Karpas-422 (cell line): ENCODE measurements at regions not wholly inside any gene's neighbourhood (a gene's known extent, or its start where the extent isn't known, plus 50 kb on each side); places are given as distances from the start of the nearest gene placed in this dataset.

Source experiments
- DNase-seq: peaks from one replicate; pipeline ENCODE4 v3.0.0-alpha.2; 2015
- H2AFZ ChIP-seq: fragments of 200-600 bp; sonication (generic); 2 replicates; pipeline ENCODE4 v1.6.1; 2014; ENCODE audit warnings: antibody characterized with exemption, low read length, mixed read lengths
- H3K27ac ChIP-seq: fragments of 200-600 bp; sonication (generic); 2 replicates; pipeline ENCODE4 v1.5.1; 2014; ENCODE audit warnings: mild to moderate bottlenecking, low read length, moderate library complexity
- H3K27me3 ChIP-seq: fragments of 200-600 bp; sonication (generic); 2 replicates; pipeline ENCODE4 v1.6.1; 2014; ENCODE audit warnings: low read length, mixed read lengths
- H3K36me3 ChIP-seq: fragments of 200-600 bp; sonication (generic); 2 replicates; pipeline ENCODE4 v1.6.1; 2014; ENCODE audit warnings: low read length, mixed read lengths; ENCODE audit not compliant: insufficient read depth
- H3K4me1 ChIP-seq: fragments of 200-600 bp; sonication (generic); 2 replicates; pipeline ENCODE4 v1.6.1; 2014; ENCODE audit warnings: mild to moderate bottlenecking, low read length, mixed read lengths
- H3K4me2 ChIP-seq: fragments of 200-600 bp; sonication (generic); 2 replicates; pipeline ENCODE4 v1.6.1; 2014; ENCODE audit warnings: low read length, low read depth, mild to moderate bottlenecking; ENCODE audit not compliant: poor library complexity, severe bottlenecking
- H3K4me3 ChIP-seq: fragments of 200-600 bp; sonication (generic); 2 replicates; pipeline ENCODE4 v1.5.1; 2014; ENCODE audit warnings: mild to moderate bottlenecking, antibody characterized with exemption, low read length, mixed read lengths
- H3K79me2 ChIP-seq: fragments of 200-600 bp; sonication (generic); 2 replicates; pipeline ENCODE4 v1.6.1; 2014; ENCODE audit warnings: mild to moderate bottlenecking, low read length, mixed read lengths
- H3K9ac ChIP-seq: fragments of 200-600 bp; sonication (generic); 2 replicates; pipeline ENCODE4 v1.6.0; 2014; ENCODE audit warnings: low read length
- H3K9me2 ChIP-seq: fragments of 200-600 bp; sonication (generic), shearing (Covaris generic); replicated peaks from 2 replicates; pipeline ENCODE4 v1.6.0; 2014; ENCODE audit warnings: mild to moderate bottlenecking, low read length, moderate library complexity; ENCODE audit not compliant: insufficient read depth
- H3K9me3 ChIP-seq: fragments of 300-700, 200-600 bp; sonication (generic); 2 replicates; pipeline ENCODE4 v1.6.1; 2014; ENCODE audit warnings: low read length, mixed read lengths
- H4K20me1 ChIP-seq: fragments of 200-600 bp; sonication (generic); 2 replicates; pipeline ENCODE4 v1.6.1; 2014; ENCODE audit warnings: mild to moderate bottlenecking, antibody characterized with exemption, low read length, low read depth; ENCODE audit not compliant: insufficient read depth

DNA sequence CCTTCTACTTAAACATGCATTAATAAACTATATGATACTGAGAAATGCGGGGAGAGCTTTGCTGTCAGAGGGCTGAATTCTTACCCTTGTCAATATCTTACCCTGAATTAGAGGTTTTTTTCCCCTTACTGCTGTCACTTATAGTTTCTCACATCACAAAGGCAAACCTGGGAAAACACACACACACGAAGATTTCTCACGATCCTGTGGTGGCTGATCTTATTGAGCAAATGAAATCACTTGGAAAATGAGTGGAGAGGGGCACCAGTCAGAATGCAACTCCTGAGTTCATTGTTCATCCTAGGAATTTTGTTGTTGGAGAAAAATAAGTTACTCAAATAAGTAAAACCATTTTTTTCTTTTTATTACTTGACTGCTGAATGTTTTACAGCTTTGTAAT lies 673.6 kb downstream of the EDEM1 start:
- Histone ChIP-seq H3K27ac (no peak overlapping the region), H3K36me3 (no peaks in the 10 kb centered on the region), H3K4me3 (no peak overlapping the region), H3K27me3 (no peaks in the 10 kb centered on the region), H3K4me2 (no peak overlapping the region), H3K4me1 (no peaks in the 10 kb centered on the region), H3K9me2 (no peaks in the 10 kb centered on the region), H3K9me3 (no peaks in the 10 kb centered on the region), H3K79me2 (no peaks in the 10 kb centered on the region), H3K9ac (no peak overlapping the region), H4K20me1 (no peaks in the 10 kb centered on the region), H2AFZ (no peak overlapping the region)
- DNase-seq, result peak; percentile 12

DNA sequence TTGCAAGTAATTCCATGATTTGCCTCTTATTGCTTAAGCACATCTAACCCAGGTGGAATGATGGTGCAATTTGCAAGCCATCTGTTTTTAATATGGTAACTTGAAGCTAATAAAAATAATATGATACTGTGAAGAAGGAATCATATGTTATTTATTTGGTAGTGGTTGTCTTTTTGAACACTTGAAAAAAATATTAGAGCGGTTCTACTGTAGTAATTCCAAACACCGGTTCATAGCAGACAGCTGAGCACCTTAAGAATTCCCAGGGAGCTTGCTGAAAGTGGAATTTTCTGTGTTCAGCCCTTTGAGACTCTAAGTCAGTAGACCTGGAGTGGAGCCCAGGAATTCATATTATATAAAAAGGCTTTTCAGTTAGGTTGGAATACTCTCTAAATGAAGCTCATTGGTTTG lies 687.4 kb downstream of the EDEM1 start:
- Histone ChIP-seq H3K36me3 (no peaks in the 10 kb centered on the region), H3K9ac (no peak overlapping the region), H3K9me2 (no peaks in the 10 kb centered on the region), H2AFZ (no peak overlapping the region), H3K79me2 (no peaks in the 10 kb centered on the region), H3K4me1 (no peaks in the 10 kb centered on the region), H3K27ac (no peak overlapping the region), H3K27me3 (no peaks in the 10 kb centered on the region), H3K9me3 (no peaks in the 10 kb centered on the region), H3K4me3 (no peak overlapping the region), H3K4me2 (no peak overlapping the region), H4K20me1 (no peaks in the 10 kb centered on the region)
- peak; percentile 37 for DNase-seq

DNA sequence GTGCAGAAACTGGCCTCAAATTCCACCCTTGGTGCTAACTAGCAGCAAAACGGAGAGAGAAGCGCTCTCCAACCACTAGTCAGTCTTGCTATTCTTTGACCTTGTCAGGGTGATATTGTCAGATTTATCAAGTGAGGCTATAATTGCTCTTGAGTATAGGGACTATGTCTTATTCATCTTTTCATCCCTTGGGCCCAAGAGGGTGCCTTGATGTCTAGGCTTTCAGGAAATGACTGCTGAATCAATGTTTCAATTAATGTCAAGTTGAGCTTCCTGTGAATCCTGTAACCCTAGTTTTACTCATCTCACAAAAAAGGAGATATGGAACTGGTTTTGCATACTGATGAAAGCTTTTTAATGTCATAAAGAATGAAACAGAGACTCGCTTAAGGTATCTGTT lies 701.3 kb downstream of the EDEM1 start:
- no peak for DNase-seq
- Histone ChIP-seq H3K27ac (no peak overlapping the region), H3K79me2 (no peaks in the 10 kb centered on the region), H4K20me1 (no peaks in the 10 kb centered on the region), H3K27me3 (no peaks in the 10 kb centered on the region), H3K4me1 (no peaks in the 10 kb centered on the region), H3K36me3 (no peaks in the 10 kb centered on the region), H2AFZ (no peak overlapping the region), H3K9ac (no peak overlapping the region), H3K4me3 (no peak overlapping the region), H3K9me3 (no peaks in the 10 kb centered on the region), H3K9me2 (no peaks in the 10 kb centered on the region), H3K4me2 (no peak overlapping the region)

DNA sequence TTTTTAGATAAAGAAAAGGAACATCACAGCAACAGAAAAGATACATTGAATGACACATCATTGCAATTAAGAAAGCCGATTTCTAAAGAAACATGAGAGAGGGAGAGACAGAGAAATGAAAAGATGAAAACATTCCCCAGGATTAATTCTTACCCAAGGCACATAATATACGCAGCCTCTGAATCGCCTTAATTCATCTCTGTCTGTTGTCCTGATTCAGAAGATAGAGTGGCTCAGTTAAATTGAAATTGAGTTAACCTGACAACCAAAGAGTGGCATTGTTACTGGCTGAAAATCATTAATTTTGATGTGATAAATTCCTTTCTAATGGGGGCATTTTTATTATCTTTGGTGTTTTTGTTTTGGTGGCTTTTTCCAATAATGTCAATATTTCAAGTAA lies 701.9 kb downstream of the EDEM1 start:
- H3K4me1 ChIP-seq, result no peaks in the 10 kb centered on the region
- H3K27ac ChIP-seq, result no peak overlapping the region
- H3K9ac ChIP-seq, result no peak overlapping the region
- no peaks in the 10 kb centered on the region for H3K36me3 ChIP-seq
- H3K9me2 ChIP-seq, result no peaks in the 10 kb centered on the region
- no peaks in the 10 kb centered on the region for H4K20me1 ChIP-seq
- no peaks in the 10 kb centered on the region for H3K79me2 ChIP-seq
- no peaks in the 10 kb centered on the region for H3K27me3 ChIP-seq
- no peaks in the 10 kb centered on the region for H3K9me3 ChIP-seq
- H2AFZ ChIP-seq, result no peak overlapping the region
- no peak for DNase-seq
- H3K4me3 ChIP-seq, result no peak overlapping the region
- no peak overlapping the region for H3K4me2 ChIP-seq

DNA sequence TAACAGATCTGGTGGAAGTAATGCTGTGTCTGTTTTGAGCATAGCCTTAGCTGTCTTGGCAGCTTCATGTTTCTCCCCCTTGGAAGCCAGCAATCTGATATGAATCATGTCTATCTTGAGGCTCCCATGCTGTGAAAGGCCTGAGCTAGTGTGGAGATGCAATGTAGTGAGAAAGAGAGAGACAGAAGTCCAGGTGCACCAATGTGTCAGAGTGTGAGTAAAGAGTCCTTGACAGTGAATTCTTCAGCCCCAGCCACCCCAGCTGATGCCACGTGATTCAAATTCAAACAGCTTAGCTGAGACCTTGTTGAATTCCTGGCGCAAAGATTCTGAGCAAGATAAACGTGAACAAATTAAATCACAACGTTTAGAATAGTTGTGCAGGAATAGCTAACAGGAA lies 704.2 kb downstream of the EDEM1 start:
- no peak overlapping the region for H2AFZ ChIP-seq
- no peak overlapping the region for H3K9ac ChIP-seq
- H3K27me3 ChIP-seq, result no peaks in the 10 kb centered on the region
- H3K9me2 ChIP-seq, result no peaks in the 10 kb centered on the region
- H4K20me1 ChIP-seq, result no peaks in the 10 kb centered on the region
- H3K27ac ChIP-seq, result no peak overlapping the region
- no peak overlapping the region for H3K4me3 ChIP-seq
- no peaks in the 10 kb centered on the region for H3K79me2 ChIP-seq
- no peak overlapping the region for H3K4me2 ChIP-seq
- H3K9me3 ChIP-seq, result no peaks in the 10 kb centered on the region
- H3K4me1 ChIP-seq, result no peaks in the 10 kb centered on the region
- no peak for DNase-seq
- no peaks in the 10 kb centered on the region for H3K36me3 ChIP-seq

DNA sequence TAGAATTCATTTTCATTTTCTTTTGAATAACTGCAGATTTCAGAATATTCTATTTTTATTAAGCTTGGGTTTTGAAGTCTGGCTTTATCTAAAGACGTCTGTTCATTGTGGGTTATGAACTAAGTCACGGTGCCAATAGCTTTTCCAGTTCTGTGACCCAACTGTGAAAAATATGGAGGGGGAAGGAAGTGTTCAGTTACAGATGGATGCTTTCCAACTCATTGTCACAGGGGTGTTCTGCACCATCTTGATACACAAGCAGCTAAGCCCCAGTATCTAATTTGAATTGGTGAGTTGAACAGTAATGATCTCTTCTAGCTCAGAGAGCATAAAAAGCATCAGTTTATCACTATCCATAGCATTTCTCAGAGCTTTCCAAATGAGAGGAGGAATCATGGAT lies 710.6 kb downstream of the EDEM1 start:
- Histone ChIP-seq H3K9me2 (no peaks in the 10 kb centered on the region), H2AFZ (no peak overlapping the region), H3K4me1 (no peaks in the 10 kb centered on the region), H3K27me3 (no peaks in the 10 kb centered on the region), H3K79me2 (no peaks in the 10 kb centered on the region), H3K36me3 (no peaks in the 10 kb centered on the region), H3K9me3 (no peaks in the 10 kb centered on the region), H4K20me1 (no peaks in the 10 kb centered on the region), H3K27ac (no peak overlapping the region), H3K4me2 (no peak overlapping the region), H3K4me3 (no peak overlapping the region), H3K9ac (no peak overlapping the region)
- no peak for DNase-seq

DNA sequence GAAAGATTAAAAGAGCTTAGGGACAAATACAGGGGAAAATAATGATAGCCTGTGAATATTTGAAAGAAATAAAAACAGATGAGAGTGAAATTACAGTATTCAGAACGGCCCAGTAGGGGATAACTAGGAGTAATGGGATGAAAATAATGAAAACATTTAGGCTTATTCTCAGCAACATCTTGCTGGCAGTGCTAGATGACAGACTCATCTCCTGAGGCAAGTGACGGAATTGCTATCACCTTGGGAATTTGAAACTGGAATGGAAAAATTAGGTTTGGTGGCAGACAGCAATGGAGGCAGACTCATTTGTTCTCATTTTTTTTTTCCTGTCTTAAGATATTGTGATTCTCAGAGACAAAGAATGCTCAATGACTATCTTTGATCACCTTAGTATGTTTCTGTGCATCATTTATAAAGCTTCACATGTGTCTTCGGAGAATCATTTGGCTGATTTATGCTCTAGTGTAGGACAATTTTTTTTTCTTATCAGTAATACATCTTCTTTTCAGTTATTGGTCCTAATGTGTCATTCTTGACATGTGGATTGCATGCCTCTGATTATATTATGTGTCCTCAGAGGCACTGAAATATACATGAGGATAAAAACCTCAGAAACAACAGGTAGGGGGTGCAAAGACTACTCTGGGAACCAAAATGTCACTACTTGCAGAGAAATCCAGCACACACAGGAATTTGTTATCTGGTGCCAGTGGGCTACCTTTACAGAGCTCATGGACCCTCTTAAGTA lies 711.7 kb downstream of the EDEM1 start:
- Histone ChIP-seq H3K9ac (no peak overlapping the region), H3K27me3 (no peaks in the 10 kb centered on the region), H2AFZ (no peak overlapping the region), H3K9me2 (no peaks in the 10 kb centered on the region), H3K9me3 (no peaks in the 10 kb centered on the region), H3K4me3 (no peak overlapping the region), H3K4me2 (no peak overlapping the region), H3K27ac (no peak overlapping the region), H3K36me3 (no peaks in the 10 kb centered on the region), H3K4me1 (no peaks in the 10 kb centered on the region), H3K79me2 (no peaks in the 10 kb centered on the region), H4K20me1 (no peaks in the 10 kb centered on the region)
- no peak for DNase-seq

DNA sequence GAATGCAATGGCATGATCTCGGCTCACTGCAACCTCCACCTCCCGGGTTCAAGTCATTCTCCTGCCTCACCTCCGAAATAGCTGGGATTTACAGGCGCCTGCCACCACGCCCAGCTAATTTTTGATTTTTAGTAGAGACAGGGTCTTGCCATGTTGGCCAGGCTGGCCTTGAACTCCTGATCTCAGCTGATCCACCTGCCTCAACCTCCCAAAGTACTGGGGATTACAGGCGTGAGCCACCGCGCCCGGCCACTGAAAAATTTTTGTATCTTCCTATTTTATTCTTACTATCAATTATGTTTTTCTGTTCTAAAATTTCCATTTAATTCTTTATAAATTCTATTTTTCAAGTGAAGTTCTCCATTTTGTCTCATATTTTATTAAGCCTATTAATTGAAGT lies 730.4 kb downstream of the EDEM1 start:
- Histone ChIP-seq H2AFZ (no peak overlapping the region), H3K79me2 (no peaks in the 10 kb centered on the region), H4K20me1 (no peaks in the 10 kb centered on the region), H3K27me3 (no peaks in the 10 kb centered on the region), H3K4me1 (no peaks in the 10 kb centered on the region), H3K9me3 (no peaks in the 10 kb centered on the region), H3K27ac (no peak overlapping the region), H3K36me3 (no peaks in the 10 kb centered on the region), H3K9me2 (no peaks in the 10 kb centered on the region), H3K9ac (no peak overlapping the region), H3K4me2 (no peak overlapping the region), H3K4me3 (no peak overlapping the region)
- DNase-seq, result no peak
